ENCODE measurements at regions not wholly inside any gene's neighbourhood (a gene's known extent, or its start where the extent isn't known, plus 50 kb on each side); places are given as distances from the start of the nearest gene placed in this dataset.

- no peak for TF ChIP-seq ZFX (IDR thresholded peaks at IDR 0.05)
- no peak overlapping the region for H3K27ac ChIP-seq
These were observed 624.6 kb downstream of the BNC2 start for GRCh38 chr9:16245756-16246440.

DNA sequence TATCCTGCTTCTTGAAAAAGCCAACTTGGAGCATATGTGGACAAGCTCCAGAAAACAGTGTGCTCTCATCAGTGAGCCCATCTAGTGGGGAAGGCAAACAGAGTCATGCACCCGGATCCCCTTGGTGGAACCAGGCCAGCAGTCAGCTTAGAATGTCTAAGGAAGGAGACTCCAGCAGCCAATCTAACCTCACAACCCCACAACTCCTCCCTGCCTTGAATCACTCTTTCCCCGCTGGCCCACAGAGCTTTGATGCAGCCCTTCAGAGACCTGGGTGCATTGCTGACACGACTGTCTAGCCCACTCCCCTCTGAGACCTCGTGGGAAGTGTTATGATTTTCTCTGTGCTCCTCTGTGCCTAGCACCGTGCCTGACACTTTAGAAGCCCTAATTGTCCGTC is 623.7 kb downstream of the BNC2 start:
- TF ChIP-seq ZFX (IDR thresholded peaks at IDR 0.05), result no peak
- TF ChIP-seq, protein P1, sequence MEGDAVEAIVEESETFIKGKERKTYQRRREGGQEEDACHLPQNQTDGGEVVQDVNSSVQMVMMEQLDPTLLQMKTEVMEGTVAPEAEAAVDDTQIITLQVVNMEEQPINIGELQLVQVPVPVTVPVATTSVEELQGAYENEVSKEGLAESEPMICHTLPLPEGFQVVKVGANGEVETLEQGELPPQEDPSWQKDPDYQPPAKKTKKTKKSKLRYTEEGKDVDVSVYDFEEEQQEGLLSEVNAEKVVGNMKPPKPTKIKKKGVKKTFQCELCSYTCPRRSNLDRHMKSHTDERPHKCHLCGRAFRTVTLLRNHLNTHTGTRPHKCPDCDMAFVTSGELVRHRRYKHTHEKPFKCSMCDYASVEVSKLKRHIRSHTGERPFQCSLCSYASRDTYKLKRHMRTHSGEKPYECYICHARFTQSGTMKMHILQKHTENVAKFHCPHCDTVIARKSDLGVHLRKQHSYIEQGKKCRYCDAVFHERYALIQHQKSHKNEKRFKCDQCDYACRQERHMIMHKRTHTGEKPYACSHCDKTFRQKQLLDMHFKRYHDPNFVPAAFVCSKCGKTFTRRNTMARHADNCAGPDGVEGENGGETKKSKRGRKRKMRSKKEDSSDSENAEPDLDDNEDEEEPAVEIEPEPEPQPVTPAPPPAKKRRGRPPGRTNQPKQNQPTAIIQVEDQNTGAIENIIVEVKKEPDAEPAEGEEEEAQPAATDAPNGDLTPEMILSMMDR (conservative IDR thresholded peaks at IDR 0.05), result no peak
- H3K27ac ChIP-seq, result no peak overlapping the region

DNA sequence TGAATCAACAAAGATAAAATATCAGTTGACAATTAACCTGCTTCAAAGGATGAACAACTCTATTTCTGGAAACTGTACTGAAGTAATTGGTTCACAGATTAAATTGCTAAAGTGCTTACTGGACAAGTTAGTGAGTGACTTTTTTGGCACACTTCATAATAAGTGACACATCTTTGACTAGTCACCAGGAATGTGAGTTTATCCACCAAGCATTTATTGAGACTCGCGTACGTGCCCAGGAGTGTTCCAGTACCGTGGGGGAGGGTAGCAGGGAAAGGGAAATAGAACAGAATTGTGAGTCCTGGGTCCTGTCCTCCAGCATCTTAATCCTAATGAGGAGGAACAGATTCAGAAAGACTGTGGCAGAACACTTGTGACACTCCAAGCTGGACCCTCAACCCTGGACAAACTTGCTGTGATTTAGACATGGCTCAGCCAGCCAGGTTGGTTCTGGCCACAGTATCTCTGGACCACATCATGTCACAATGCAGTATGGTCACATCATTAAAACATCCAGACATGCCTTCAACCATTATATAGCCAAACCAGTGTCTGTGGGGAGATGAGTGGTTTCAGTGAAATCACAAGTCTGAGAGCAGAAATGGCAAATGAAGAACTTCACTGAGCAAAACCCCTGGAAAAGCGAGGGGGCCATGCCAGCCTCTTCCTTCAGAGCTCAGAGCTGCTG is 623.1 kb downstream of the BNC2 start:
- no peak overlapping the region for H3K27ac ChIP-seq

DNA sequence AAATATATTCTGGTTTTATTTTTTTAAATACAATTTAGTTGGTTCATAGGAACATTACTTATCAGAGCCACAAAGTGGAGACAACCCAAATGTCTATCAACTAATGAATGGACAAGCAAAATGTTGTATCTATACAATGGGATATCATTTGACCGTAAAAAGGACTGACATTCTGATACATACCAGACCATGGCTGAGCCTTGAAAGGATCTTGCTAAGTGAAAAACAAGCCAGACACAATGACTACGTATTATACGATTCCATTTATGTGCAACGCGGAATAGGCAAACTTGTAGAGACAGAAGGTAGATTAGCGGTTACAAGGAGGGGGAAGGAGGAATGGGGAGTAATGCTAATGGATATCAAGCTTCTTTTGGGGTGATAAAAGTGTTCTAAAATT is 621.6 kb downstream of the BNC2 start:
- TF ChIP-seq, protein P1 (conservative IDR thresholded peaks at IDR 0.05), result no peak
- TF ChIP-seq ZFX (IDR thresholded peaks at IDR 0.05), result no peak
- no peak overlapping the region for H3K27ac ChIP-seq

More for the DNA sequence above, 623.1 kb downstream of the BNC2 start:
- TF ChIP-seq, protein P1 (conservative IDR thresholded peaks at IDR 0.05), result no peak
- TF ChIP-seq ZFX (IDR thresholded peaks at IDR 0.05), result no peak

DNA sequence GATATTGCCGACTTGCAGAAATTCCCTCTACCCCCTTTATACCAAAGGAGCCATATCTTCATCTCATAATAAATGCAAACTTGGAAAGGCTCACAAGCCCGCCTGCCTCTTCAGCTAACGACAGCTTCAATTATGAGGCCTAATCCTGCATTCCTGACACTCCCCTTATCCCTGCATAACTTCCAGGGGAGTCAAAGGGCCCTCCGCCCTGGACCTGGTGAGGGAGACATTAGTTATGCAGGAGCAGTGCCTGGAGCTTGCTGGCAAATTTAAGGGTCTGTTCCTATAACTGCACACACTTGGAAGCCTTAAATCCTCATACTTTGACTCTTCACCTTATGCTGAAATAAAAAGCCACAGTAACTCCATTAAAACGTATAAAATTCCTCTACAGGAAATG is 617.9 kb downstream of the BNC2 start:
- TF ChIP-seq, protein P1 (conservative IDR thresholded peaks at IDR 0.05), result no peak
- no peak for TF ChIP-seq ZFX (IDR thresholded peaks at IDR 0.05)
- no peak overlapping the region for H3K27ac ChIP-seq

GRCh38 chr9:16254674-16255073 is 615.8 kb downstream of the BNC2 start:
- H3K27ac ChIP-seq, result no peak overlapping the region
- TF ChIP-seq, protein P1 (conservative IDR thresholded peaks at IDR 0.05), result no peak
- TF ChIP-seq ZFX (IDR thresholded peaks at IDR 0.05), result no peak

DNA sequence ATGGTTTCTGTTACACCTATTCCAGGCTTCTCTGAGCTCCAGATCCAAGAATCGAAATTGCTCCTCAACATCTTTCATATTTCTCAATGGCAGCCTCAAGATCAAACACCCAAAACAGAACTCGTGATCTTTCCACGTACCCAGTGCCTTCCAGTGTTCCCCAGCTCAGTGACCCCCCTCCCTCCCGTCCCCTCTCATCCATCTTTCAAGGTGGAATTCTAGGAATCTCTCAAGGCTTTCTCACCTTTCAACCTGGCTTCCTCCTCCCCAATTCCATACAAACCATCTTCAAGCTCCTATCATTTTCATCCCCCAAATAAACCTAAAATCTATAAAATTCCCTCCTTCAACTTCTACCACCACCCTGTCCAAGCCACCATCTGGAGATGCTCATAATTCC is 615.3 kb downstream of the BNC2 start:
- no peak for TF ChIP-seq ZFX (IDR thresholded peaks at IDR 0.05)
- TF ChIP-seq, protein P1 (conservative IDR thresholded peaks at IDR 0.05), result no peak
- no peak overlapping the region for H3K27ac ChIP-seq
